ENCODE measurements at regions not wholly inside any gene's neighbourhood (a gene's known extent, or its start where the extent isn't known, plus 50 kb on each side); places are given as distances from the start of the nearest gene placed in this dataset.

DNA sequence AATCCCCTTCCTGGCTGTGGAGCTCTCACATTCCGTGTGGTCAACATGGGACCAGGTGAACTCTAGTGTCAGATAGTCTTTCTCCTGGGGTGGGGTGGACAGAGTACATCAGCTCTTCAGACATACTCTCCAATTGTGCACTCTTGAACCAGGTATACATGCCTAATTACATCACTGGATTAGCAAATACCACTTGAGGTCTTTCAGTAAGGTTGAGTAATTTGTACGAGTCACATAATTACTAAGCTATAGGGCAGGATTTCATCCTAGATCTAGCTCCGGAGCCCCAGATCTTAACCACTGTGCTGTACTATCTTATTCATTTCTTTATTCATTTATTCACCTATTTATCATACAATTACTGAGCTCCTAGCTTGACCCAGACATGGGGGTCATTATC, 821.3 kb downstream of the TFAP2A start:
- no CpG with 5 or more reads among the region's 3 CpGs for WGBS, 2 experiments (ENCODE audit: extremely low coverage in 2 of 2, insufficient read length in 1 of 2)
- H3K4me1 ChIP-seq (ENCODE audit: control insufficient read depth, insufficient read depth, low read length): no peaks in the 10 kb centered on the region

More for the DNA sequence above, 821.3 kb downstream of the TFAP2A start:
- Histone ChIP-seq H3K4me2 (ENCODE audit: low read depth, low read length) (no peak overlapping the region), H4K8ac (ENCODE audit: low read depth in 2 of 2, low read length in 2 of 2) (no peak overlapping the region), H4K91ac (ENCODE audit: insufficient read depth, low read depth, low read length) (no peak overlapping the region), H3K56ac (ENCODE audit: extremely low read depth, insufficient read depth, low read length) (no peak overlapping the region), H3K27ac (ENCODE audit: insufficient read depth, low read length) (no peak overlapping the region), H3K14ac (replicated peaks; ENCODE audit: low read depth, low read length) (no peak overlapping the region), H3K4ac (ENCODE audit: low read depth, low read length) (no peak overlapping the region), H2BK120ac (ENCODE audit: low read depth, low read length) (no peak overlapping the region), H2AK5ac (ENCODE audit: low read depth, low read length) (no peak overlapping the region), H3K36me3 (ENCODE audit: control insufficient read depth, insufficient read depth, low read length) (no peaks in the 10 kb centered on the region), H4K20me1 (ENCODE audit: insufficient read depth, low read length) (no peaks in the 10 kb centered on the region), H2BK15ac (ENCODE audit: low read depth, low read length) (no peak overlapping the region), H3K79me1 (ENCODE audit: low read depth in 1 of 2, low read length in 2 of 2) (no peaks in the 10 kb centered on the region), H2BK20ac (ENCODE audit: low read depth, low read length) (no peak overlapping the region), H2BK5ac (ENCODE audit: low read depth, low read length, poor library complexity, severe bottlenecking) (no peak overlapping the region), H3K4me3 (ENCODE audit: insufficient read depth, low read depth, low read length) (no peak overlapping the region), H2AFZ (replicated peaks; ENCODE audit: low read length, poor library complexity) (no peak overlapping the region), H3K9me3 (ENCODE audit: control insufficient read depth, insufficient read depth, low read length) (no peaks in the 10 kb centered on the region), H4K5ac (ENCODE audit: low read depth, low read length) (no peak overlapping the region), H3K9me1 (ENCODE audit: insufficient read depth, low read length) (no peaks in the 10 kb centered on the region), H3K27me3 (ENCODE audit: control insufficient read depth, insufficient read depth, low read length) (no peaks in the 10 kb centered on the region), H3K9ac (ENCODE audit: low read depth, low read length) (no peak overlapping the region), H3K18ac (ENCODE audit: low read depth, low read length) (no peak overlapping the region), H2AK9ac (replicated peaks; ENCODE audit: low read depth, low read length, poor library complexity) (no peak overlapping the region), H3K23ac (ENCODE audit: low read depth, low read length) (no peak overlapping the region)
- no TSS peak for BruUV-seq (replicated peaks)
- DNase-seq (peak; percentile 8), ATAC-seq (ENCODE audit: low read depth) (no peak)
- POLR2A ChIA-PET (ENCODE audit: unreplicated experiment): no interaction called here
- intact Hi-C loops (cut with micrococcal nuclease) (no loop called here), dilution Hi-C loops (cut with HindIII; ENCODE audit: low sequenced_read_pairs, unreplicated experiment) (no loop called here), in situ Hi-C loops (cut with MboI; ENCODE audit: low sequenced_read_pairs) (no loop called here)
- CTCF ChIA-PET: interaction anchor here (0.6 kb wide), 1 partner anchor 106 kb away, joined by 5 read pairs; no protein-coding TSS in a partner anchor
- TF ChIP-seq, protein P1, sequence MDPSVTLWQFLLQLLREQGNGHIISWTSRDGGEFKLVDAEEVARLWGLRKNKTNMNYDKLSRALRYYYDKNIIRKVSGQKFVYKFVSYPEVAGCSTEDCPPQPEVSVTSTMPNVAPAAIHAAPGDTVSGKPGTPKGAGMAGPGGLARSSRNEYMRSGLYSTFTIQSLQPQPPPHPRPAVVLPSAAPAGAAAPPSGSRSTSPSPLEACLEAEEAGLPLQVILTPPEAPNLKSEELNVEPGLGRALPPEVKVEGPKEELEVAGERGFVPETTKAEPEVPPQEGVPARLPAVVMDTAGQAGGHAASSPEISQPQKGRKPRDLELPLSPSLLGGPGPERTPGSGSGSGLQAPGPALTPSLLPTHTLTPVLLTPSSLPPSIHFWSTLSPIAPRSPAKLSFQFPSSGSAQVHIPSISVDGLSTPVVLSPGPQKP (IDR thresholded peaks at IDR 0.05; ENCODE audit: borderline replicate concordance, low read depth, low read length): no peak
- TF ChIP-seq MAFK (IDR thresholded peaks at IDR 0.05; ENCODE audit: low read depth, low read length): no peak
- TF ChIP-seq SMC3 (IDR thresholded peaks at IDR 0.05; ENCODE audit: low read depth, low read length): no peak
- no peak for TF ChIP-seq RFX5 (IDR thresholded peaks at IDR 0.05; ENCODE audit: low read depth, low read length)
- no peak for TF ChIP-seq BHLHE40 (IDR thresholded peaks at IDR 0.05; ENCODE audit: low read depth, low read length)
- TF ChIP-seq, protein P2, sequence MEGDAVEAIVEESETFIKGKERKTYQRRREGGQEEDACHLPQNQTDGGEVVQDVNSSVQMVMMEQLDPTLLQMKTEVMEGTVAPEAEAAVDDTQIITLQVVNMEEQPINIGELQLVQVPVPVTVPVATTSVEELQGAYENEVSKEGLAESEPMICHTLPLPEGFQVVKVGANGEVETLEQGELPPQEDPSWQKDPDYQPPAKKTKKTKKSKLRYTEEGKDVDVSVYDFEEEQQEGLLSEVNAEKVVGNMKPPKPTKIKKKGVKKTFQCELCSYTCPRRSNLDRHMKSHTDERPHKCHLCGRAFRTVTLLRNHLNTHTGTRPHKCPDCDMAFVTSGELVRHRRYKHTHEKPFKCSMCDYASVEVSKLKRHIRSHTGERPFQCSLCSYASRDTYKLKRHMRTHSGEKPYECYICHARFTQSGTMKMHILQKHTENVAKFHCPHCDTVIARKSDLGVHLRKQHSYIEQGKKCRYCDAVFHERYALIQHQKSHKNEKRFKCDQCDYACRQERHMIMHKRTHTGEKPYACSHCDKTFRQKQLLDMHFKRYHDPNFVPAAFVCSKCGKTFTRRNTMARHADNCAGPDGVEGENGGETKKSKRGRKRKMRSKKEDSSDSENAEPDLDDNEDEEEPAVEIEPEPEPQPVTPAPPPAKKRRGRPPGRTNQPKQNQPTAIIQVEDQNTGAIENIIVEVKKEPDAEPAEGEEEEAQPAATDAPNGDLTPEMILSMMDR (conservative IDR thresholded peaks at IDR 0.05; ENCODE audit: low read depth, low read length): no peak
- TF ChIP-seq, protein P3, sequence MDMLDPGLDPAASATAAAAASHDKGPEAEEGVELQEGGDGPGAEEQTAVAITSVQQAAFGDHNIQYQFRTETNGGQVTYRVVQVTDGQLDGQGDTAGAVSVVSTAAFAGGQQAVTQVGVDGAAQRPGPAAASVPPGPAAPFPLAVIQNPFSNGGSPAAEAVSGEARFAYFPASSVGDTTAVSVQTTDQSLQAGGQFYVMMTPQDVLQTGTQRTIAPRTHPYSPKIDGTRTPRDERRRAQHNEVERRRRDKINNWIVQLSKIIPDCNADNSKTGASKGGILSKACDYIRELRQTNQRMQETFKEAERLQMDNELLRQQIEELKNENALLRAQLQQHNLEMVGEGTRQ (IDR thresholded peaks at IDR 0.05; ENCODE audit: low read depth, low read length): no peak
- no peak for TF ChIP-seq RAD21 (IDR thresholded peaks at IDR 0.05; ENCODE audit: low read length)
- TF ChIP-seq CEBPB (IDR thresholded peaks at IDR 0.05; ENCODE audit: low read depth, low read length): no peak
- no peak for TF ChIP-seq RCOR1 (IDR thresholded peaks at IDR 0.05; ENCODE audit: insufficient replicate concordance, low read length)
